ENCODE measurements at regions not wholly inside any gene's neighbourhood (a gene's known extent, or its start where the extent isn't known, plus 50 kb on each side); places are given as distances from the start of the nearest gene placed in this dataset.

GRCh38 chr13:31522396-31522795 is 216.9 kb upstream of the RXFP2 start:
- TF ChIP-seq POLR2A (IDR thresholded peaks at IDR 0.05; ENCODE audit: low read length) (no peak), GATA1 (IDR thresholded peaks at IDR 0.05; ENCODE audit: low read depth, low read length) (no peak)

All from erythroblast (primary cell).